ENCODE measurements at regions not wholly inside any gene's neighbourhood (a gene's known extent, or its start where the extent isn't known, plus 50 kb on each side); places are given as distances from the start of the nearest gene placed in this dataset.

DNA sequence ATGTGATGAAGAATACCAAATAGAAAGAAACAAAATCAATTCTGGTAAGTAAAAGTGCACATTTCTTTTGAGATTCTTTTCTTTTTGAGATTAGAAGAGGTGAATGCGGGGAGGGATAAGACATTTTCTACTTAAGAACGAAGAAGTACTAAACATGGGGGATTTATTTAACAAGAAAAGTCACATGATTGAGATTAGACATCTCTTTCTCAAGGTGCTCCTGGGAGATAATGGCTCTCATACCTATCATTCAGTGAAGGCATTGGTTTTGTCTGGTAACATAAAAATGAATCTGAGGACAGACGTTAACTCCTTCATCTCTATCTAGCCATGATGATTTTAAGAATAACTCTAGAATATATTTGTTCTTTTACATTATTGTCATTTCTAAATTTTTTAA, 147.9 kb upstream of the SAMSN1 start:
- in situ Hi-C loops (cut with MboI) (no loop called here), intact Hi-C loops (cut with micrococcal nuclease) (no loop called here)
- H3K9ac ChIP-seq (ENCODE audit: insufficient read depth in 1 of 2, low read depth in 2 of 2, low read length in 2 of 2) = no peak overlapping the region
- H3K27ac ChIP-seq (ENCODE audit: extremely low read depth, low read depth, low read length) = peak overlapping the region; percentile 15; the same call in 1 of the 3 replicates
- no peaks in the 10 kb centered on the region for H3K79me2 ChIP-seq (ENCODE audit: control insufficient read depth, insufficient read depth, low read length)
- ATAC-seq (peak; percentile 65), DNase-seq (ENCODE audit: extremely low read depth in 1 of 4, low spot score in 3 of 4) (peak in 3 of 4 experiments; percentile 23 to 69 (median 24)), FAIRE-seq (peak; percentile 19)
- no peaks in the 10 kb centered on the region for H3K9me3 ChIP-seq (replicated peaks; ENCODE audit: control insufficient read depth, insufficient read depth, low read depth, low read length)
- no peaks in the 10 kb centered on the region for H3K36me3 ChIP-seq (ENCODE audit: control insufficient read depth, insufficient read depth, low read length)
- no peaks in the 10 kb centered on the region for H4K20me1 ChIP-seq (replicated peaks; ENCODE audit: control insufficient read depth, insufficient read depth, low read length)
- no peaks in the 10 kb centered on the region for H3K9me1 ChIP-seq (ENCODE audit: control insufficient read depth, insufficient read depth, low read length)
- H3K4me2 ChIP-seq (ENCODE audit: insufficient read depth, low read length) = no peak overlapping the region
- no peaks in the 10 kb centered on the region for H3K27me3 ChIP-seq (ENCODE audit: control insufficient read depth in 2 of 2, insufficient read depth in 2 of 2, low read length in 2 of 2)
- 0 out of 2 replicates have a peak overlapping the region, but pooled peaks have one; percentile 25 for H2AFZ ChIP-seq (ENCODE audit: low read depth, low read length)
- WGBS (ENCODE audit: insufficient coverage, low coverage, missing lambda C conversion rate) = 0% methylated on average over 3 of the region's 3 CpGs
- ChIA-PET POLR2A (interaction anchor here (0.7 to 1.3 kb wide), 2 partner anchors 8 to 30 kb away, joined by 3 read pairs; no protein-coding TSS in a partner anchor), CTCF (ENCODE audit: low intra/inter-chr PET ratio) (no interaction called here)
- no peak overlapping the region for H3K4me3 ChIP-seq
- H3K4me1 ChIP-seq (replicated peaks in 1 of 2; ENCODE audit: control insufficient read depth in 2 of 2, insufficient read depth in 2 of 2, low read length in 2 of 2) = peaks cover 2 to 8% of the 10 kb centered on the region in 2 experiments; a peak in 1 of 5 replicates
- BruUV-seq (replicated peaks) = no TSS peak
- TF ChIP-seq MEIS2 (IDR thresholded peaks at IDR 0.05; ENCODE audit: partially characterized antibody) (peak; percentile 50), ZEB2 (IDR thresholded peaks at IDR 0.05) (peak; percentile 29; the same call in 1 of the 2 replicates), CBFB (CRISPR knock-in tag; IDR thresholded peaks at IDR 0.05) (no peak), CCNT2 (IDR thresholded peaks at IDR 0.05; ENCODE audit: borderline replicate concordance, extremely low read depth, insufficient read length, low read depth, low read length) (peak; percentile 50), GATAD2B (IDR thresholded peaks at IDR 0.05; ENCODE audit: borderline replicate concordance) (0 out of 2 replicates have a peak, but pooled peaks have one; percentile 55), TAL1 (IDR thresholded peaks at IDR 0.05) (peak; percentile 83), CBFA2T2 (conservative IDR thresholded peaks at IDR 0.05) (peak; percentile 71), CXXC5 (CRISPR knock-in tag; IDR thresholded peaks at IDR 0.05) (0 out of 2 replicates have a peak, but pooled peaks have one; percentile 28), NCOR1 (IDR thresholded peaks at IDR 0.05) (peak; percentile 63), TEAD4 (IDR thresholded peaks at IDR 0.05; ENCODE audit: low read length) (peak; percentile 81), TEAD4 (CRISPR knock-in tag; IDR thresholded peaks at IDR 0.05; ENCODE audit: borderline replicate concordance) (no peak), NELFE (IDR thresholded peaks at IDR 0.05; ENCODE audit: insufficient read depth, insufficient read length) (no peak), ZNF551 (CRISPR knock-in tag; IDR thresholded peaks at IDR 0.05) (no peak), MTA2 (IDR thresholded peaks at IDR 0.05; ENCODE audit: low read depth) (peak; percentile 55; the same call in 1 of the 2 replicates), HDAC3 (IDR thresholded peaks at IDR 0.05; ENCODE audit: borderline replicate concordance, partially characterized antibody) (peak; percentile 33), RCOR1 (IDR thresholded peaks at IDR 0.05; ENCODE audit: borderline replicate concordance in 1 of 2, low read depth in 2 of 2, low read length in 2 of 2) (peak in 1 of 2 experiments; percentile 77; a peak in 2 of 4 replicates), MAZ (CRISPR knock-in tag; conservative IDR thresholded peaks at IDR 0.05 in 1 of 2, IDR thresholded peaks at IDR 0.05 in 1 of 2) (no peak), TAF7 (tag; IDR thresholded peaks at IDR 0.05) (no peak), KDM1A (IDR thresholded peaks at IDR 0.05) (peak; percentile 84 to 85), SMAD4 (CRISPR knock-in tag; conservative IDR thresholded peaks at IDR 0.05) (peak; percentile 80), FOSL1 (tag; conservative IDR thresholded peaks at IDR 0.05) (0 out of 2 replicates have a peak, but pooled peaks have one; percentile 27), CBFA2T3 (IDR thresholded peaks at IDR 0.05) (peak; percentile 84), DPF2 (IDR thresholded peaks at IDR 0.05) (peak; percentile 73), TOE1 (IDR thresholded peaks at IDR 0.05; ENCODE audit: borderline replicate concordance) (peak; percentile 87; the same call in 1 of the 2 replicates), TOE1 (CRISPR knock-in tag; IDR thresholded peaks at IDR 0.05; ENCODE audit: borderline replicate concordance, low read depth) (no peak), TFE3 (CRISPR knock-in tag; IDR thresholded peaks at IDR 0.05) (peak; percentile 86)

Data from K562 (cell line).